IPS DF 6.9 (cell line): ENCODE measurements at regions not wholly inside any gene's neighbourhood (a gene's known extent, or its start where the extent isn't known, plus 50 kb on each side); places are given as distances from the start of the nearest gene placed in this dataset.
"Not testable (repeated sequence)": the region's sequence is repeated elsewhere in the genome, so short reads cannot be mapped to it uniquely, and the experiment has no call there.

Experiments
- DNase-seq: peaks from one replicate; pipeline ENCODE4 v3.0.0-alpha.2; 2013; ENCODE audit warnings: low read depth, low spot score
- H3K27ac ChIP-seq: one replicate; pipeline ENCODE4 v1.5.1; 2013; ENCODE audit warnings: low read length, control low read depth
- H3K27me3 ChIP-seq: 2 replicates; pipeline ENCODE4 v1.6.1; 2013; ENCODE audit warnings: mild to moderate bottlenecking, low read length; ENCODE audit not compliant: control insufficient read depth, insufficient read depth
- H3K36me3 ChIP-seq: 2 replicates; pipeline ENCODE4 v1.6.1; 2013; ENCODE audit warnings: low read length; ENCODE audit not compliant: control insufficient read depth, insufficient read depth
- H3K4me1 ChIP-seq: 2 replicates; pipeline ENCODE4 v1.6.1; 2013; ENCODE audit warnings: low read length; ENCODE audit not compliant: control insufficient read depth, insufficient read depth
- H3K4me3 ChIP-seq: 2 replicates; pipeline ENCODE4 v1.5.1; 2013; ENCODE audit warnings: mild to moderate bottlenecking, low read length
- H3K9me3 ChIP-seq: 2 replicates; pipeline ENCODE4 v1.6.1; 2013; ENCODE audit warnings: low read length, inconsistent platforms; ENCODE audit not compliant: control insufficient read depth, insufficient read depth
- WGBS: extraction: QIAGEN DNeasy Blood & Tissue Kit; methylation state at CpG from one replicate; pipeline ENCODE4 v1.1.7; 2013; ENCODE audit warnings: mixed read lengths, missing lambda C conversion rate; ENCODE audit not compliant: insufficient read length, insufficient coverage; 5-methylcytosine and 5-hydroxymethylcytosine counted together

GRCh38 chr18:8991155-8991554 lies 111.3 kb upstream of the NDUFV2 start:
- H3K36me3 ChIP-seq, result no peaks in the 10 kb centered on the region
- no peaks in the 10 kb centered on the region for H3K9me3 ChIP-seq
- H3K27ac ChIP-seq, result no peak overlapping the region
- DNase-seq, result no peak
- no peaks in the 10 kb centered on the region for H3K4me1 ChIP-seq
- H3K27me3 ChIP-seq, result no peaks in the 10 kb centered on the region
- no peak overlapping the region for H3K4me3 ChIP-seq
- WGBS, result no CpG with 5 or more reads among the region's 2 CpGs

GRCh38 chr18:8992500-8992899 lies 110.0 kb upstream of the NDUFV2 start:
- H3K9me3 ChIP-seq, DNase-seq, H3K4me3 ChIP-seq, H3K36me3 ChIP-seq, H3K4me1 ChIP-seq, H3K27ac ChIP-seq, H3K27me3 ChIP-seq: not testable (repeated sequence)
- no CpG with 5 or more reads among the region's 4 CpGs for WGBS

GRCh38 chr18:8994603-8995002 lies 107.9 kb upstream of the NDUFV2 start:
- no peaks in the 10 kb centered on the region for H3K27me3 ChIP-seq
- no peak for DNase-seq
- no peaks in the 10 kb centered on the region for H3K36me3 ChIP-seq
- H3K27ac ChIP-seq, result no peak overlapping the region
- H3K4me1 ChIP-seq, result no peaks in the 10 kb centered on the region; the same call in 1 of the 2 replicates
- no peak overlapping the region for H3K4me3 ChIP-seq
- no CpG with 5 or more reads among the region's 2 CpGs for WGBS
- H3K9me3 ChIP-seq, result no peaks in the 10 kb centered on the region

- H3K36me3 ChIP-seq, result no peaks in the 10 kb centered on the region
- no peak overlapping the region for H3K27ac ChIP-seq
- DNase-seq, result no peak
- no CpG with 5 or more reads among the region's 3 CpGs for WGBS
- H3K4me3 ChIP-seq, result no peak overlapping the region
- no peaks in the 10 kb centered on the region for H3K9me3 ChIP-seq
- H3K27me3 ChIP-seq, result no peaks in the 10 kb centered on the region
- no peaks in the 10 kb centered on the region; the same call in none of the 2 replicates for H3K4me1 ChIP-seq
Measured at GRCh38 chr18:8995096-8995495, 107.4 kb upstream of the NDUFV2 start.

- no peak overlapping the region for H3K4me3 ChIP-seq
- WGBS, result no CpG with 5 or more reads among the region's 3 CpGs
- no peaks in the 10 kb centered on the region for H3K9me3 ChIP-seq
- H3K4me1 ChIP-seq, result no peaks in the 10 kb centered on the region; the same call in none of the 2 replicates
- no peak overlapping the region for H3K27ac ChIP-seq
- no peak for DNase-seq
- no peaks in the 10 kb centered on the region for H3K36me3 ChIP-seq
- H3K27me3 ChIP-seq, result no peaks in the 10 kb centered on the region
Measured at GRCh38 chr18:8996771-8997432, 105.6 kb upstream of the NDUFV2 start.

- DNase-seq, result no peak
- no peaks in the 10 kb centered on the region for H3K36me3 ChIP-seq
- no CpG with 5 or more reads among the region's 5 CpGs for WGBS
- H3K4me1 ChIP-seq, result no peaks in the 10 kb centered on the region; the same call in none of the 2 replicates
- no peak overlapping the region for H3K27ac ChIP-seq
- H3K27me3 ChIP-seq, result no peaks in the 10 kb centered on the region
- no peaks in the 10 kb centered on the region for H3K9me3 ChIP-seq
- no peak overlapping the region for H3K4me3 ChIP-seq
Measured at GRCh38 chr18:8997634-8998033, 104.9 kb upstream of the NDUFV2 start.

GRCh38 chr18:8998481-8999217 lies 103.8 kb upstream of the NDUFV2 start:
- no peak overlapping the region for H3K4me3 ChIP-seq
- WGBS, result no CpG with 5 or more reads among the region's 4 CpGs
- H3K9me3 ChIP-seq, result no peaks in the 10 kb centered on the region
- H3K36me3 ChIP-seq, result no peaks in the 10 kb centered on the region
- H3K27ac ChIP-seq, result no peak overlapping the region
- no peaks in the 10 kb centered on the region; the same call in none of the 2 replicates for H3K4me1 ChIP-seq
- no peak for DNase-seq
- H3K27me3 ChIP-seq, result no peaks in the 10 kb centered on the region

GRCh38 chr18:8999872-9000271 lies 102.6 kb upstream of the NDUFV2 start:
- no peak overlapping the region for H3K27ac ChIP-seq
- H3K36me3 ChIP-seq, result no peaks in the 10 kb centered on the region
- DNase-seq, result no peak
- no CpG with 5 or more reads among the region's 9 CpGs for WGBS
- H3K27me3 ChIP-seq, result no peaks in the 10 kb centered on the region
- no peaks in the 10 kb centered on the region; the same call in none of the 2 replicates for H3K4me1 ChIP-seq
- H3K9me3 ChIP-seq, result no peaks in the 10 kb centered on the region
- H3K4me3 ChIP-seq, result no peak overlapping the region

- Histone ChIP-seq H3K27me3 (no peaks in the 10 kb centered on the region), H3K36me3 (no peaks in the 10 kb centered on the region), H3K9me3 (no peaks in the 10 kb centered on the region), H3K4me3 (no peak overlapping the region), H3K27ac (no peak overlapping the region), H3K4me1 (no peaks in the 10 kb centered on the region; the same call in none of the 2 replicates)
- DNase-seq, result no peak
- WGBS, result no CpG with 5 or more reads among the region's 5 CpGs
Measured at GRCh38 chr18:9000733-9001132, 101.8 kb upstream of the NDUFV2 start.

- no peak for DNase-seq
- WGBS, result no CpG with 5 or more reads among the region's 3 CpGs
- Histone ChIP-seq H3K9me3 (no peaks in the 10 kb centered on the region), H3K36me3 (no peaks in the 10 kb centered on the region), H3K4me3 (no peak overlapping the region), H3K27ac (no peak overlapping the region), H3K27me3 (no peaks in the 10 kb centered on the region), H3K4me1 (no peaks in the 10 kb centered on the region; the same call in none of the 2 replicates)
Measured at GRCh38 chr18:9001209-9001608, 101.3 kb upstream of the NDUFV2 start.
